ENCODE measurements at regions not wholly inside any gene's neighbourhood (a gene's known extent, or its start where the extent isn't known, plus 50 kb on each side); places are given as distances from the start of the nearest gene placed in this dataset.

GRCh38 chr21:24055696-24056095, 1551.6 kb downstream of the MRPL39 start:
- H3K27ac ChIP-seq = no peak overlapping the region
- TF ChIP-seq CTCF (IDR thresholded peaks at IDR 0.05) = no peak
- no peaks in the 10 kb centered on the region for H3K36me3 ChIP-seq
- no peak overlapping the region for H3K4me3 ChIP-seq
- no peak for DNase-seq (ENCODE audit: low spot score)
- no peak for ATAC-seq (ENCODE audit: insufficient number of reproducible peaks, low FRiP score, low read depth)
- H3K9me3 ChIP-seq = no peaks in the 10 kb centered on the region
- H3K27me3 ChIP-seq (replicated peaks; ENCODE audit: insufficient read depth) = no peaks in the 10 kb centered on the region
- H3K4me1 ChIP-seq (ENCODE audit: control insufficient read depth in 1 of 2, low read depth in 2 of 2) = no peaks in the 10 kb centered on the region

- Histone ChIP-seq H3K27me3 (replicated peaks; ENCODE audit: insufficient read depth) (no peaks in the 10 kb centered on the region), H3K36me3 (no peaks in the 10 kb centered on the region), H3K27ac (no peak overlapping the region), H3K4me1 (ENCODE audit: control insufficient read depth in 1 of 2, low read depth in 2 of 2) (peaks cover 0 to 5% of the 10 kb centered on the region in 2 donors), H3K4me3 (no peak overlapping the region), H3K9me3 (no peaks in the 10 kb centered on the region)
- ATAC-seq (ENCODE audit: insufficient number of reproducible peaks, low FRiP score, low read depth) (no peak), DNase-seq (ENCODE audit: low spot score) (no peak)
- no peak for TF ChIP-seq CTCF (IDR thresholded peaks at IDR 0.05)
Measured at GRCh38 chr21:24050231-24050630, 1557.0 kb downstream of the MRPL39 start.

- ATAC-seq (ENCODE audit: insufficient number of reproducible peaks, low FRiP score, low read depth) (no peak), DNase-seq (ENCODE audit: low spot score) (no peak)
- H3K36me3 ChIP-seq = no peaks in the 10 kb centered on the region
- no peaks in the 10 kb centered on the region for H3K9me3 ChIP-seq
- no peak for TF ChIP-seq CTCF (IDR thresholded peaks at IDR 0.05)
- no peaks in the 10 kb centered on the region for H3K27me3 ChIP-seq (replicated peaks; ENCODE audit: insufficient read depth)
- H3K4me3 ChIP-seq = no peak overlapping the region
- peaks cover 0 to 6% of the 10 kb centered on the region in 2 donors for H3K4me1 ChIP-seq (ENCODE audit: control insufficient read depth in 1 of 2, low read depth in 2 of 2)
- no peak overlapping the region for H3K27ac ChIP-seq
Measured at GRCh38 chr21:24046829-24047443, 1560.3 kb downstream of the MRPL39 start.

- Histone ChIP-seq H3K4me3 (no peak overlapping the region), H3K9me3 (no peaks in the 10 kb centered on the region), H3K27ac (no peak overlapping the region), H3K4me1 (ENCODE audit: control insufficient read depth in 1 of 2, low read depth in 2 of 2) (peaks cover 0 to 6% of the 10 kb centered on the region in 2 donors), H3K27me3 (replicated peaks; ENCODE audit: insufficient read depth) (no peaks in the 10 kb centered on the region), H3K36me3 (no peaks in the 10 kb centered on the region)
- DNase-seq (ENCODE audit: low spot score) (peak; percentile 24), ATAC-seq (ENCODE audit: insufficient number of reproducible peaks, low FRiP score, low read depth) (no peak)
- TF ChIP-seq CTCF (IDR thresholded peaks at IDR 0.05) = no peak
Measured at GRCh38 chr21:24045775-24046215, 1561.5 kb downstream of the MRPL39 start.

GRCh38 chr21:24045373-24045772, 1561.9 kb downstream of the MRPL39 start:
- ATAC-seq (ENCODE audit: insufficient number of reproducible peaks, low FRiP score, low read depth) (no peak), DNase-seq (ENCODE audit: low spot score) (no peak)
- H3K27ac ChIP-seq = no peak overlapping the region
- H3K36me3 ChIP-seq = no peaks in the 10 kb centered on the region
- no peaks in the 10 kb centered on the region for H3K9me3 ChIP-seq
- peaks cover 0 to 6% of the 10 kb centered on the region in 2 donors for H3K4me1 ChIP-seq (ENCODE audit: control insufficient read depth in 1 of 2, low read depth in 2 of 2)
- TF ChIP-seq CTCF (IDR thresholded peaks at IDR 0.05) = no peak
- no peaks in the 10 kb centered on the region for H3K27me3 ChIP-seq (replicated peaks; ENCODE audit: insufficient read depth)
- H3K4me3 ChIP-seq = no peak overlapping the region
